ENCODE measurements at regions not wholly inside any gene's neighbourhood (a gene's known extent, or its start where the extent isn't known, plus 50 kb on each side); places are given as distances from the start of the nearest gene placed in this dataset.

DNA sequence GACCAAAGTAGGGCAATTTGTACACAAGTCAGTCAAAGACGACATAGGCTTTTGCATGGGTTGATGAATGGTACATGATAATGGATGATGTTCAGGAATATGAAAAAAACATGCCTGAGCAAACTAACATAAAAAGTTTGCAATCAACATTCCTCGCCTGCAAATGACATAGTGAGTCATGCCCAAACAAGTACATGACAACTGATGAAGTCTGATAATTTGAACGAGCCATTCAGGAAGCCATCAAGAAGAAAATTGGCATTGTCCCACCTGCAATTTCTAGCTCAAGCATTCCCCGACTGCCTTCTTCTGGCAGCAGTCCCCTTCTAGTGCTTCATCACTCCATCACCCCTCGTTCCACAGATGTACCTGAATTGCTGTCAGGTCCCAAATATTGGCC, 118.4 kb upstream of the NR5A2 start (continued):
- no peak for TF ChIP-seq HDGF (IDR thresholded peaks at IDR 0.05)
- TF ChIP-seq SMC3 (IDR thresholded peaks at IDR 0.05; ENCODE audit: borderline replicate concordance, low read length): no peak
- no peak for TF ChIP-seq EZH2 (IDR thresholded peaks at IDR 0.05; ENCODE audit: borderline replicate concordance, control insufficient read depth, low read depth, low read length)
- TF ChIP-seq FOXM1 (IDR thresholded peaks at IDR 0.05; ENCODE audit: low read depth, low read length): no peak
- no peak for TF ChIP-seq RUNX3 (IDR thresholded peaks at IDR 0.05; ENCODE audit: low read length)
- TF ChIP-seq FOS (IDR thresholded peaks at IDR 0.05; ENCODE audit: borderline replicate concordance, extremely low read depth, insufficient read length): no peak
- TF ChIP-seq MEF2A (IDR thresholded peaks at IDR 0.05; ENCODE audit: insufficient read depth, low read depth, low read length): no peak
- TF ChIP-seq, protein P1, sequence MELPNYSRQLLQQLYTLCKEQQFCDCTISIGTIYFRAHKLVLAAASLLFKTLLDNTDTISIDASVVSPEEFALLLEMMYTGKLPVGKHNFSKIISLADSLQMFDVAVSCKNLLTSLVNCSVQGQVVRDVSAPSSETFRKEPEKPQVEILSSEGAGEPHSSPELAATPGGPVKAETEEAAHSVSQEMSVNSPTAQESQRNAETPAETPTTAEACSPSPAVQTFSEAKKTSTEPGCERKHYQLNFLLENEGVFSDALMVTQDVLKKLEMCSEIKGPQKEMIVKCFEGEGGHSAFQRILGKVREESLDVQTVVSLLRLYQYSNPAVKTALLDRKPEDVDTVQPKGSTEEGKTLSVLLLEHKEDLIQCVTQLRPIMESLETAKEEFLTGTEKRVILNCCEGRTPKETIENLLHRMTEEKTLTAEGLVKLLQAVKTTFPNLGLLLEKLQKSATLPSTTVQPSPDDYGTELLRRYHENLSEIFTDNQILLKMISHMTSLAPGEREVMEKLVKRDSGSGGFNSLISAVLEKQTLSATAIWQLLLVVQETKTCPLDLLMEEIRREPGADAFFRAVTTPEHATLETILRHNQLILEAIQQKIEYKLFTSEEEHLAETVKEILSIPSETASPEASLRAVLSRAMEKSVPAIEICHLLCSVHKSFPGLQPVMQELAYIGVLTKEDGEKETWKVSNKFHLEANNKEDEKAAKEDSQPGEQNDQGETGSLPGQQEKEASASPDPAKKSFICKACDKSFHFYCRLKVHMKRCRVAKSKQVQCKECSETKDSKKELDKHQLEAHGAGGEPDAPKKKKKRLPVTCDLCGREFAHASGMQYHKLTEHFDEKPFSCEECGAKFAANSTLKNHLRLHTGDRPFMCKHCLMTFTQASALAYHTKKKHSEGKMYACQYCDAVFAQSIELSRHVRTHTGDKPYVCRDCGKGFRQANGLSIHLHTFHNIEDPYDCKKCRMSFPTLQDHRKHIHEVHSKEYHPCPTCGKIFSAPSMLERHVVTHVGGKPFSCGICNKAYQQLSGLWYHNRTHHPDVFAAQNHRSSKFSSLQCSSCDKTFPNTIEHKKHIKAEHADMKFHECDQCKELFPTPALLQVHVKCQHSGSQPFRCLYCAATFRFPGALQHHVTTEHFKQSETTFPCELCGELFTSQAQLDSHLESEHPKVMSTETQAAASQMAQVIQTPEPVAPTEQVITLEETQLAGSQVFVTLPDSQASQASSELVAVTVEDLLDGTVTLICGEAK (IDR thresholded peaks at IDR 0.05; ENCODE audit: borderline replicate concordance): no peak
- TF ChIP-seq FOXK2 (IDR thresholded peaks at IDR 0.05): no peak

GRCh38 chr1:199913318-199913717, 114.2 kb upstream of the NR5A2 start:
- RAD21 ChIA-PET (ENCODE audit: unreplicated experiment): no interaction called here
- CTCF ChIA-PET: no interaction called here

More at GRCh38 chr1:199913318-199913717, 114.2 kb upstream of the NR5A2 start:
- no peak overlapping the region for H2AFZ ChIP-seq (ENCODE audit: control insufficient read depth, low read depth, low read length)
- no peak overlapping the region for H3K27ac ChIP-seq (ENCODE audit: control insufficient read depth, insufficient read depth)
- ChIA-PET POLR2A (no interaction called here), SMC1A (ENCODE audit: uncharacterized antibody, unreplicated experiment) (interaction anchor here (1.1 kb wide), 1 partner anchor 11 kb away, joined by 3 read pairs; no protein-coding TSS in a partner anchor)
- no peaks in the 10 kb centered on the region for H4K20me1 ChIP-seq (ENCODE audit: control insufficient read depth, insufficient read depth)
- H3K4me1 ChIP-seq (ENCODE audit: control insufficient read depth, insufficient read depth, low read length): no peaks in the 10 kb centered on the region
- DNase-seq (ENCODE audit: low read depth, low spot score): no peak
- 0% methylated on average over 3 of the region's 3 CpGs for WGBS (ENCODE audit: insufficient coverage, insufficient replicate concordance, low lambda C conversion rate, missing lambda C conversion rate)
- in situ Hi-C loops (cut with MboI): no loop called here
- ATAC-seq: no peak
- no peaks in the 10 kb centered on the region for H3K9me3 ChIP-seq (replicated peaks; ENCODE audit: control insufficient read depth, insufficient read depth, low read length)
- no peaks in the 10 kb centered on the region for H3K36me3 ChIP-seq (ENCODE audit: control insufficient read depth in 2 of 2, insufficient read depth in 2 of 2, low read length in 1 of 2)
- no peak overlapping the region for H3K9ac ChIP-seq (ENCODE audit: control insufficient read depth, insufficient read depth, low read length)
- no peak overlapping the region for H3K4me2 ChIP-seq (ENCODE audit: control insufficient read depth, insufficient read depth)
- H3K79me2 ChIP-seq (ENCODE audit: control insufficient read depth, insufficient read depth, low read length): no peaks in the 10 kb centered on the region
- H3K4me3 ChIP-seq: no peak overlapping the region
- FAIRE-seq: no peak
- TF ChIP-seq ZSCAN29 (IDR thresholded peaks at IDR 0.05) (no peak), RELB (IDR thresholded peaks at IDR 0.05; ENCODE audit: low read depth) (no peak), ATF7 (IDR thresholded peaks at IDR 0.05; ENCODE audit: low read depth) (no peak), CREB1 (IDR thresholded peaks at IDR 0.05; ENCODE audit: low read depth) (no peak), HSF1 (IDR thresholded peaks at IDR 0.05; ENCODE audit: low read depth, low read length) (no peak), CEBPB (IDR thresholded peaks at IDR 0.05; ENCODE audit: borderline replicate concordance in 1 of 2, low read depth in 2 of 2, low read length in 2 of 2) (no peak), SREBF2 (IDR thresholded peaks at IDR 0.05; ENCODE audit: low read length) (no peak), NBN (IDR thresholded peaks at IDR 0.05) (no peak), CBX3 (IDR thresholded peaks at IDR 0.05; ENCODE audit: borderline replicate concordance, low read depth) (no peak)
- intact Hi-C loops (cut with micrococcal nuclease; ENCODE audit: unreplicated experiment): no loop called here
- H3K27me3 ChIP-seq (replicated peaks in 1 of 2; ENCODE audit: control insufficient read depth in 2 of 2, insufficient read depth in 2 of 2, low read length in 1 of 2): peaks cover 0 to 2% of the 10 kb centered on the region in 2 experiments; a peak in 1 of 4 replicates
- BruUV-seq (replicated peaks): no TSS peak
